ENCODE measurements at regions not wholly inside any gene's neighbourhood (a gene's known extent, or its start where the extent isn't known, plus 50 kb on each side); places are given as distances from the start of the nearest gene placed in this dataset.

DNA sequence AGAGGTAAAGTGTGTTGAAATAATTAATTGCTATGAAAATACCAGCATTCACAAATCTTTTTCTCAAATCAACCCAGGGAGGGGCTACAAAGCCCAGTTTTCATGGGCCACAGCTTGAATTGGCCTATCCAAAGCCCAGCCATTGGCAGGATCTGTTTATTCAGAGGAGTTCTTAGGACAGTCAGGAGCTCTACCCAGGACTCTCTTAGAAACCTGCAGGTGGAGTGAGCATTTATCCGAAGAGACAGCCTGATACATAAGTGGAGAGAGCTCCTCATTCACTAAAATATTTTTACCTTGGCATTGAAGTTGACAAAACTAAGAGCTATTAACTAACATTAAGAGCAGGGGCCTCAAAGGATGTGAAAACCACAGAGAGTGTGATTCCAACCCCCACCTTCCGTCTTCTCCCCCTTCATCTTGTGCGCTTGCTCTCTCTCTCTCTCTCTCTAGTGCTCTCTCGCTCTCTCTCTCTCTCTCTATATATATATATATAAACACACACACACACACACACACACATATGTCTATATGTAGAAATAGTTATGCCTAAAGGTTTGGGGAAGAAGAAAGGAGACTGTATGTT is 315.5 kb downstream of the SNAPC1 start:
- no peak for TF ChIP-seq POLR2A (IDR thresholded peaks at IDR 0.05)
- TF ChIP-seq, protein P1, sequence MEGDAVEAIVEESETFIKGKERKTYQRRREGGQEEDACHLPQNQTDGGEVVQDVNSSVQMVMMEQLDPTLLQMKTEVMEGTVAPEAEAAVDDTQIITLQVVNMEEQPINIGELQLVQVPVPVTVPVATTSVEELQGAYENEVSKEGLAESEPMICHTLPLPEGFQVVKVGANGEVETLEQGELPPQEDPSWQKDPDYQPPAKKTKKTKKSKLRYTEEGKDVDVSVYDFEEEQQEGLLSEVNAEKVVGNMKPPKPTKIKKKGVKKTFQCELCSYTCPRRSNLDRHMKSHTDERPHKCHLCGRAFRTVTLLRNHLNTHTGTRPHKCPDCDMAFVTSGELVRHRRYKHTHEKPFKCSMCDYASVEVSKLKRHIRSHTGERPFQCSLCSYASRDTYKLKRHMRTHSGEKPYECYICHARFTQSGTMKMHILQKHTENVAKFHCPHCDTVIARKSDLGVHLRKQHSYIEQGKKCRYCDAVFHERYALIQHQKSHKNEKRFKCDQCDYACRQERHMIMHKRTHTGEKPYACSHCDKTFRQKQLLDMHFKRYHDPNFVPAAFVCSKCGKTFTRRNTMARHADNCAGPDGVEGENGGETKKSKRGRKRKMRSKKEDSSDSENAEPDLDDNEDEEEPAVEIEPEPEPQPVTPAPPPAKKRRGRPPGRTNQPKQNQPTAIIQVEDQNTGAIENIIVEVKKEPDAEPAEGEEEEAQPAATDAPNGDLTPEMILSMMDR (IDR thresholded peaks at IDR 0.05): no peak
- TF ChIP-seq POLR2AphosphoS5 (IDR thresholded peaks at IDR 0.05): no peak
